H1 (cell line): ENCODE measurements at regions not wholly inside any gene's neighbourhood (a gene's known extent, or its start where the extent isn't known, plus 50 kb on each side); places are given as distances from the start of the nearest gene placed in this dataset.

Experiments
- ASH2L ChIP-seq: fragments of 200-600, 300-600 bp; sonication (generic); IDR thresholded peaks from one replicate; pipeline ENCODE4 v1.7.1; 2017; ENCODE audit warnings: low read length
- TAF1 ChIP-seq: IDR thresholded peaks from 2 replicates; pipeline ENCODE4 v1.6.1; 2011; ENCODE audit warnings: mild to moderate bottlenecking, low read depth, low read length

DNA sequence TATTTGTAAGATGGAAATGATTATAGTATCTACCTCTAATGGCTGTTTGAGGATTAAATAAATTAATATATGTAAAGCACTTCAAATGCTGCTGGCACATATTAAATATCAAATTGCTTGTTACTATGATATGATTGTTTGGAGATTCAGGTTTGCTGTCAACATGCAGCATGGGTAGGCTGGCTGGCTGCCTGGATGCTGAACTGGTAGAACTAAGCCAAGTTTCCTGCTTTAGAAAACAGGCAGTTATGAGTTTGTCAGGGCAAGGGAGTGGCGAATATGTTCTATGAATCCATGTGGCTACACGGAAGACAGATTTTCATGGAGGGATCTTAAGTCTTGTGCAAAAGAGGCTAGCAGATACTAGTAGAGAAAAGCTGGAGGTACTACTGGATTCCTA is 239.6 kb downstream of the GBA3 start:
- TF ChIP-seq TAF1 (no peak), ASH2L (no peak)
